Fibroblast of skin of right quadriceps (primary cell): ENCODE measurements at regions not wholly inside any gene's neighbourhood (a gene's known extent, or its start where the extent isn't known, plus 50 kb on each side); places are given as distances from the start of the nearest gene placed in this dataset.
A peak's percentile ranks its signal among the peaks of the same experiment; 100 is the strongest.
"Not testable (repeated sequence)": the region's sequence is repeated elsewhere in the genome, so short reads cannot be mapped to it uniquely, and the experiment has no call there.

Experiments
- DNase-seq: peaks from one replicate; pipeline ENCODE4 v3.0.0-alpha.2; 2013

DNA sequence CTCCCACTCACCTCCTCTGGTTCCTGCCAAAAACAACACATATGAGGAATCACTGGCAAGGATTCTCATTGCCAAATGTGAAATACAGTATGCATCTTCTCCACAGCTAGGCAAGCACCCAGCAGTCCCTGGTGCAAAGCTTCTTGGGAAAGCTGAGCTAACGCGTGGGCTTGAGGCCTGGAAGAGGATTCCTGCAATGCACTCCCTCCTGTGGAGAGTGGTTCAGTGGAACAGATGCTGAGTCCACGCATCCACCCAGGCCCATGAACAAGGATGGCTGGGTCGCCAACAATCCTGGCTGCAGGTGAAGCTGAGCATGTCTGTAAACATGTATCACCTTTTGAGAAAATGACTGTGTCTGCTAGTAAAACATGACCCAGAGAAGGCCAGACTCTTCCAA, 113.2 kb upstream of the CHST15 start:
- no peak for DNase-seq

DNA sequence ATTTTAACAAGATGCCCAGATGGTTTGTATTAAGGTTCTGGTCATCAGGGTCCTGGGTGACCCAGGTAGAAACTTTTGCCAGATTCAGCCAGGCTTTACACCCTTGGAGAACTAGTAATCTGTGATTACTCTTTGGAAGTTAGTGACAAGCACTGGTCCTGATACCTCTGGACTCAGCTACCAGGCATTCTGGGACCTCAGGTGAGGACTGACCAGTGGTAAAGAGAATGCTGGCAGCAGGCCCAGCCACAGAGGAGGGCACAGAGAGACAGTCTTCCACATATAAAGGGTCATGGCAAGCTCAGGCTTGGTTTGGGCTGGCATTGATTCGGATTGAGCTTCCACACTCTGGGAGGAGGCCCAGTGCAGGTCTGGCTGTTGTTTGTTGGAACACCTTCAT, 112.0 kb upstream of the CHST15 start:
- no peak for DNase-seq

DNA sequence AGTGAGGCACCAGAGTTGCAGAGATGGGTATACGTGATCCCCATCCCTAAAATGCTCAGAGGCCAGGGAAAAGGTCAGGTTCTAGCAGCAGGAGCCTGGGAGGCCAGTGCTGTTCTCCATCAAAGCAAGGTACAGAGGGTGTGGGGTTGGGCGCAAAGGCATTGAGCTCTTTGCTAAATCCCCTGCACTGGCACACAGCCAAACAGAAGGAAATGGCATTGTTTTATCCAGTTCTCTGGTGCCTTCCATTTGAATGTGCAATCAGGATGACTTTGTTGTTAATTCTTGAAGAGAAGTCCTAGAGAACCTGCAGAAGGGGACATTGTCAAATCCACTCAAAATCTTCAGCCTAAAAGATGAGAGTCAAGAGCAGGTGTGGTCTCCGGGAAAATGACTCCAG, 111.3 kb upstream of the CHST15 start:
- DNase-seq, result no peak

DNA sequence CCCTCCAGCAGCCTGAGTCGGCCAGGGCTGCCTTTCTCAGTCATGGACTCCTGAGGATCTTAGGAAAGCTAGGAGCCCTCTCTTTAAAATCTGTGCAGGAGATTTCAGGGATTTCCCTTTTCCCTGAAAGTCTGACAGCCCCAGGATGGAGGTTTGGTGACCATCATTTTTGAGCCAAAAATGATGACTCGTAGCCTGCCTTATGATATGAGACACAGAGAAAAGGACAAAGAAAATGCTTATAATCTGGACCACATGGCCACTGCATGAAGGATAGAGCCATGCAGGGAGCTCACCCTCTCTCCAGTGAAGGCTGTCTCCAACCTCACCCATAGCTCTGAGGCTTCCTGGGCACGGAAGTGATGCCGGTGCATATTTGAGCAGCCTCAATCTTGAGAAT, 106.6 kb upstream of the CHST15 start:
- DNase-seq, result peak; percentile 33

DNA sequence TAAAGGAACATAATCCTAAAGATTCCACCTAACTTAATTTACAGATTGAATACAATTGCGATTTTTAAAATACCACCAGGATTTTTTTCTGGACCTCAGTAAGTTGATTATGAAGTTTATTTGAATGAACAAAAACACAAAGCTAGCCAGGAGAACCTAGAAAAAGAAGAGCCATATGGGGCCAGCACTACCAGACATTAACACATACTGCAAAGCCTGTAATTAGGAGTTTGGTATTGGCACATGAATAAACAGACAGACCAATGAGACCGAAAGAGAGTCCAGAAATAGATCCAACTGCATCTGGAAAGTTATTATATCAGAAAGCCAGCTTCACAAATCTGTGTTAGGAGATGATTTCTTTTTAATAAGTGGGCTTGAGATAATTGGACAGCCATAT, 105.5 kb upstream of the CHST15 start:
- DNase-seq, result no peak

DNA sequence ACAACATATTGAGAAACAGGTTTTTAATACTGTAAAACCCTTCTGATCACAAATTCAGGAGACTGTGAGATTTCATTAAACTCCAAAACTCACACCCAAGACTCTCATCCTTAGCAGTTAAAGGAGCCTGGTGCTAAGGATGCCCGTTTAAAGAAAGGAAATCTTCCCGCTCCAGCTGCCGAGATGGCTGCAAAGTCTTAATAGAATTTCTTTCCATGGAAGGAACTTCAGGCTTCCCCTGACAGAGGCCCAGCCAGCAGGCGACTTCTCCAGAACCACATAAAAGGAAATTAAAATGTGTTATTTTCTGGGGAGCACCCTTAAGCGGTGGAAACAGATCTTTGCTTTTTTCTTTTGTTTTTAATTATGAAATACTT, 104.7 kb upstream of the CHST15 start:
- no peak for DNase-seq

DNA sequence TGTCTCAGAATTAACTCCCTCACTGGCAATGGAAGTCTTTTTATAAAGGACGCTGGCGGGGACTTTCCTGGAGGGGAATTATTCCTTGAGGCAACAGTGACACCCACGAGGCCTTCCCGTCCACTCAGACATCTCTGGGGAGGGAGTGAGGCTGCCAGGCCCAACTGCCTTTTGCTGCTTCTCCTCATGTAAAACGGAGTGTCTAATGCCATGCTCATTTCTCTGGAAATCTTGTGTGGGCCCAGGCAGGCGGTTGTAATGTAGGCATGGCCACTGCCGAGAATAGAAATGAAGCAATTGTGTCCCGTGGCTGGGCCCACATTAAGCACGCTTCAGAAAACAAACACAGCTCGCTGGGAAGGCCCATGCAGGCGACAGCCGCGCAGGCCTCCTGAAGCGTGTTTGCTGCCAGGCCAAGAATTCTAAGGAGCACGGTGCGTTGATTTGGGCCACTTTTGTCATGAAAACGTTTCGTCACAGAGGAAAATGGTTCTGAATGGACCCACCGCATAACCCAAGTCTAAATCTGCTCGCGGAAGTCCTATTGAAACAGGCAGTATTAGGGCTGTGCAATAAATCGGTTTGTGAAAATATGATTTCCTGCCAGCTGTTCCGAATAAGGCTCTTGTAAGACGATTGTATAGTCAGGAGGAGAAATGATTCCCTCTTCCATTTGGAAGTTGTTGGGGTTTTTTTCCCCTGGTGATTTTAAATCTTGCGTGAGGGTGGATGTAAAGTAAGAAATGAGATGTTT, 104.2 kb upstream of the CHST15 start:
- no peak for DNase-seq

DNA sequence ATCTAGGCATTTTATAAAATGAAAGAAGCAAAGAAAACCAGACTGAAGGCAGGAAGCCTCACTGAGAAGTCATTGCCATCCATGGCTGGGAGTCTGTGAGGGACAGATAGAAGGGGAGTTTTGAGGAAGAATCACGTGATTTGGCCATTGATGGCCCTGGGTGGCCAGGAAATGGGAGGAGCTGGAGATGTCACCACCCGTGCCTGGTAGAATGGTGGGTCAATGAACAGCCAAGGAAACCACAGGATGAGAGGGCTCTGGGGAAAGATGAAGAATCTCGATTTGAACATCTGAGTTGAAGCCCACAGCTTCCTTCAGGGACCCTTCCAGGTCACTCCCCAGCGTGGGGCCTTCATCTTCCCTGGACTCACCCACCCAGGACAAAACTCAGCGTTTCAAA, 103.3 kb upstream of the CHST15 start:
- no peak for DNase-seq

DNA sequence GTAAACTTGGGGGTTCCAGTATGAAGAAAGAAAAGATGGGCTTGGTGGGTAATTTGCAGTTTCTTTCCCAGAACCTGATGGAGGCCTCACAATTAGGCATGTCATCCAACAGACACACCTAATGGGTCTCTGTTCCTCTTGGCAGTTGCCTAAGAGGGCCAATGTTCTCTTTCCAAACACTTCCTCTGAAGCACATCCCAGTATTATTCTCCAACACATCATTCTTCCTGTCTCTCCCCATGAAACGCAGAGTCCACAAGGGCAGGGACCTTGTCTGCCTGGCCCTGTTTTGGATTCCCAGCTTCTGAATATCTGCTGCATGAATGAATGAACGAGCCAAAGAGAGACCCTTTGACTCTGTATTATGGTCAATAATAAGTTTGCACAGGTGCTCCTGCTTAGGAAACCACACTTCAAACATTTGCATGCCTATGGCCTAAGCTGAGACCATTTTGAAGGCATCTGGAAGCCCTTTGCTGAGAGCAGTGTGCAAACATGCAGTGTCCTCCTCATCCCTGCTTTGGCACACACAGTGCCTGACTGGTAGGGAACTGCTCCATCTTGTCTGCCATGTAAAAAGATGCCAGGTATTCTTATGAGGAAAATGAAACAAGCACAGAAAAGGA, 100.9 kb upstream of the CHST15 start:
- no peak for DNase-seq

DNA sequence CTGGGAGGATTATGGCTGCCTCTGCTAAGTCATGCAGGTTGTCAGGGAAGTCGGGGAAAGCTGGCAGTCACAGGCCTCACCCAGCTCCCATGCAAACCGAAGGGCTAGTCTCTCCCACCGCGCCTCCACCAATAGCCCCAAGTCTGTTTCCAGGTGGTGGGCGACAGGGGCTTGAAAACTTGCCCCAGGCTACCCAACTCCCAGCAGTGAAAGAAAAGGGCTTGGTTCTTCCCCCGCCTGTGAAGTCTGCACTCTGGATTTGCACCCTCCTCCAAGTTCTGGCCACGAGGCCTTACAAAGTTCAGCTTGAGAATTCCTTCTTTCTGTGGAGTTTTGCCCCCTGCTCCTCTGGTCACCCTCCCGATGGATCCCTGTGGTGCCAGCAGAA, 99.9 kb upstream of the CHST15 start:
- no peak for DNase-seq

DNA sequence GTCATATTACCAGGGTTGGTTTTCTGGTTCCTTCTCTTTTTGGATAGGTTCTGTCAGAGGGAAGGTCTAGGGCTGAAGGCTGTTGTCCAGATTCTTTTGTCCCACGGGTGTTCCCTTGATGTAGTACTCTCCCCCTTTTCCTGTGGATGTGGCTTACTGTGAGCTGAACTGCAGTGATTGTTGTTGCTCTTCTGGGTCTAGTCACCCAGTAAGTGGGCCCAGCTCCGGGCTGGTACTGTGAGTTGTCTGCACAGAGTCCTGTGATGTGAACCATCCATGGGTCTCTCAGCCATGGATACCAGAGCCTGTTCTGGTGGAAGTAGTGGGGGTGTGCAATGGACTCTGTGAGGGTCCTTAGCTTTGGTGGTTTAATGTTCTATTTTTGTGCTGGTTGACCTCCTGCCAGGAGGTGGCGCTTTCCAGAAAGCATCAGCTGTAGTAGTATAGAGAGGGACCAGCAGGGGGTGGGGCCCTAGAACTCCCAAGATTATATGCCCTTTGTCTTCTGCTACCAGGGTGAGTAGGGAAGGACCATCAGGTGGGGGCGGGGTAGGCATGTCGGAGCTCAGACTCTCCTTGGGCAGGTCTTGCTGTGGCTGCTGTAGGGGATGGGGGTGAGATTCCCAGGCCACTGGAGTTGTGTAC, 99.4 kb upstream of the CHST15 start:
- not testable (repeated sequence) for DNase-seq

DNA sequence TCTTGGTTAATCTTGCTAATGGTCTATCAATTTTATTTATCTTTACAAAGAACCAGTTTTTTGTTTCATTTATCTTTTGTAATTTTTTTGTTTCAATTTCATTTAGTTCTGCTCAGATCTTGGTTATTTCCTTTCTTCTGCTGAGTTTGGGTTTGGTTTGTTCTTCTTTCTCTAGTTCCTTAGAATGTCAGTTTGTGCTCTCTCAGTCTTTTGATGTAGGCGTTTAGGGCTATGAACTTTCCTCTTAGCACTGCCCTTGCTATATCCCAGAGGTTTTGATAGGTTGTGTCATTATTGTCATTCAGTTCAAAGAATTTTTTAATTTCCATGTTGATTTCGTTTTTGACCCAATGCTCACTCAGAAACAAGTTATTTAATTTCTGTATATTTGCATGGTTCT, 97.1 kb upstream of the CHST15 start:
- DNase-seq, result not testable (repeated sequence)

DNA sequence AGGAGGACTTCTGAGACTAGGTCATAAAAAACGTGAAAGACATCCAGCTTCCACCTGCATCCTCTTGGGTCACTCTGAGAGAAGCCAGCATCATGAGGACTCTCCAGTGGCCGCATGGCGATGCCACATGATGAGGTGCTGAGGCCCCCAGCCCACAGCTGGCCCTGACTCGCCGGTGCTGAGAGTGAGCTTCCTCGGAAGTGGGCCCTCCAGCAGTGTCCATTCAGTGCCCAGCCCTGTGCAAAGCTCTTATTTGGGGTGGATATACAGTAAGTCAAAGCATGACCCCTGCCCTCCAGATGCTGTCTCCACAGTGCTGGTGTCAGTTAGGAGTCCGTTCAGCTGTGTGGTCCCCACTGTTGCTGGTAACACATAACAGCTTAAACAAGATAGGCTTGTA, 93.6 kb upstream of the CHST15 start:
- DNase-seq, result no peak

DNA sequence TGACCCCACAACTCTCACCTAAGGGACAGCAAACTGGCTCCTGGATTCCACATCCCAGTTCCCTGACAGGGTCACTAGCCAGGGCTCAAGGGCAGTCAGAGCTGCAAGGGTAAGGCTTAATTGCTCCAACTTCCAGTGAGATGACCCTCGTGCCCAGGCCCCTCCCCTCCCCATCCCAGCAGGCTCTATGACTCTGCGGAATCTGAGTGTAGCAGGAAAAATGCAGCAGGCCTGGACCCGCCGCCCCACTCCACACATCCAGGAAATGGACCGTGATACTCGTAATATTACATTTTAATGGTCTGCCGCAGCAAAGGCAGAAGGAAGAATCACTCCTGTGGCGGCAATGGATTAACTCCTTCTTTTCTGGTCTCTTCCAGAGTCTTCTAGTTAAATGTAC, 91.7 kb upstream of the CHST15 start:
- no peak for DNase-seq

DNA sequence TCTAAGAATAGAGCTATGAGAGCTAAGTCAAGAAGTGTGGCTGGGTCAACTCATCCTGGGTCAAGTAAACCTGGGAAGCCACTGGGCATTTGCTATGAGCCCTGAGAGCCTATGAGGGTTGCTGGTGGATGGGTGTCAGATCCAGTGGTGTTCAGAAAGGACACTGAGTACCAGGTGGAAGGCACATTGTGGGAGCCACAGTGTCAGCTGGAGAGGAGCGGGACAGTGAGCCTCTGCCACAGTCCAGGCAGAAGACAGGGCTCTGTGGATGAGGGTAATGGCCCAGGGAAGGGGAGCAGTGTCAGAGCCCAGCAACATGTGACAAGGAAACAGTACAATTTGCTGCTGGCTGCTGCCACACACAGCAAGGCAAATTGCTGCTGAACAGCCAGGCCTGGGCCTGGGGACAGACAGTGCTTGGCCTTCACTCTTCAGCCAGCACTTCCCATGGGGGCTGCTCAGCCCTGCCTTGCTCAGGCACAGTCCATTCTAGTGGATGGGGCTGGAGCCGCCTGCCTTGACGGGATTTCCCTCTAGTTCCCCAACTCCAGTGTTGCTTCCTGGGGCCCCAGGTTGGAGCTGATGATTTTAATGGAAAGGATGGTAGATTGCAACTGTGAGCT, 90.9 kb upstream of the CHST15 start:
- DNase-seq, result no peak

DNA sequence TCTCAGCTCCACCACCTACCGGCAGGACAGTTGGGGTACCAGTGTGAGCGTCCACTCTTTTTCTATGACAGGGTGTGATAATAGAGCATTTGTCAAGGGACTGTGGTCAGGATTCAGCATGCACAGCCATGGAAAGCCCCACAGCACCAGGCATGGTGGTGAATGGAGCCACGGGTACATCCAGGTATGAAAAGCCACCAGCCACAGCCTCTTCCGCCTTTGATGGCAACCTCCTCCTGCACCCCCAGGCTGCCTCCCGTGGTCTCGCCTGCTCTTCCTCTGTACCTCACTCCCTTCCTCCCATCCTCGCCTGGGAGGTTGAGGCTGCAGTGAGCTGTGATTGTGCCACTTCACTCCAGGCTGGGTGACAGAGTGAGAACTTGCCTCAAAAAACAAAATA, 90.2 kb upstream of the CHST15 start:
- no peak for DNase-seq

DNA sequence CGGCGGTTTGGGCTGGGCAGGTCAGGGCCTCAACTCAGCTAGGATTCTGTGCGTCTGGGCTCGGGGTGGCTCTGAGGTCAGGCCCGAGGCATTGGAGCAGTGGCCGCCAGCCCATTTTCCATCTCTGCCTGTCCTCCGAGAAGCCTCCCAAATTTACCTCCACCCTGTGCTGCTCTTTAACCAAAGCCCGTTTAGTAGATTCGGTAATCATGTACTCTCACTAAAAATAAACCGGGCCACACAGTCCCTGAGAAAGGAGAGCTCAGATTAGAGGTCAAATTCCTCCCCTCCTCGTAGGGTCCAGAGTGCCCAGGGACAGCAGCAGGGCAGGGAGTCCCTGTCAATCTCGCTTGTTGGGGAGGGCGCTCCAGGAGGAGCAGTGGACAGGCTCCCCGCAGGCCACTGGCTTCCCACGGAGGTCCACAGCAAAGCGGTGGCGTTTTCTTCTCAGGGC, 88.7 kb upstream of the CHST15 start:
- DNase-seq, result no peak

DNA sequence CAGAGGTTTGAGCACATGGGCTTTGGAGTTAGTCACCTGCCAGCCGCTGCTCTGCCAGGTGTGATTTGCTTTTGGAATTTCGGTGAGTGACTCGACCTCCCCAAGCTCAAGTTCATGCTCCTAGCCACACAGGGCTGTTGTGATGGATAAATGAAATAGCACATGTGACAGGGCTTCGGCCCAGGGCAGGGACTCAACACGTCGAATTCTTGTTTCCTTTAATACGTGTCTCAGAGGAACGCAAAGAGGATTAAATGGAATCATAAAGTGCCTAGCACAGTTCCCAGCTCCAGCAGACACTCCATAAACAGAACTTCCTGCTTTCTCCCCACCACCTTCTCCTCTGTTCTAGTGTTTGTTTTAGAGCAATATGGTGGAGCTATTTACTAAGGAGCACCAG, 88.3 kb upstream of the CHST15 start:
- DNase-seq, result no peak

DNA sequence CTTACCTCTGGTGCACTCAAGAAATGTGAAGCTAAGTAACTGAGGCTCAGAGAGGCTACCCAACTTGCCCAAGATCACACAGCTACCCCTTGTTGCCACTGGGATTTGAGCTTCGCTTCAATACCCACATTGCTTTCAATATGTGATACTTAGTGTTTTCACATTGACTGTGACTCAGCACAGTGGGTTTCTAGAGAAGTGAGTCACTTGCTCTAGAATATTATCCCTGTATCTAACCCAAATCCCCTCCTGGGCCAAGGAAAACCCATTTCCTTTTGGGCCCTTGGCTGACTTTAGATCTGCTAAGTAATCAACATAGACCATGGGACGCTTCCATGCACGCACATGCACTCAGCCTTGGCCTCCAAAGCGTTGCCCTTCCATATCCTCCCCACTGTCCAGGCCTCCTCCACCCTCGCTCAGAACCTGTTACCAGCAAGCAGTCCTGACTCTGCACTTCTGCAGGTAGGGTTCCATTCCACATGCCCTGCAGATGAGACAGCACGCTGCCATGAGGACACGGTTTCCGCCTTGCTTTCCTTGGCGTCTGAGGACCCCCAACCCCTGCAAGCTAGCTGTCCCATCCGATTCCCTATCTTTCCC, 87.7 kb upstream of the CHST15 start:
- peak; percentile 48 for DNase-seq

DNA sequence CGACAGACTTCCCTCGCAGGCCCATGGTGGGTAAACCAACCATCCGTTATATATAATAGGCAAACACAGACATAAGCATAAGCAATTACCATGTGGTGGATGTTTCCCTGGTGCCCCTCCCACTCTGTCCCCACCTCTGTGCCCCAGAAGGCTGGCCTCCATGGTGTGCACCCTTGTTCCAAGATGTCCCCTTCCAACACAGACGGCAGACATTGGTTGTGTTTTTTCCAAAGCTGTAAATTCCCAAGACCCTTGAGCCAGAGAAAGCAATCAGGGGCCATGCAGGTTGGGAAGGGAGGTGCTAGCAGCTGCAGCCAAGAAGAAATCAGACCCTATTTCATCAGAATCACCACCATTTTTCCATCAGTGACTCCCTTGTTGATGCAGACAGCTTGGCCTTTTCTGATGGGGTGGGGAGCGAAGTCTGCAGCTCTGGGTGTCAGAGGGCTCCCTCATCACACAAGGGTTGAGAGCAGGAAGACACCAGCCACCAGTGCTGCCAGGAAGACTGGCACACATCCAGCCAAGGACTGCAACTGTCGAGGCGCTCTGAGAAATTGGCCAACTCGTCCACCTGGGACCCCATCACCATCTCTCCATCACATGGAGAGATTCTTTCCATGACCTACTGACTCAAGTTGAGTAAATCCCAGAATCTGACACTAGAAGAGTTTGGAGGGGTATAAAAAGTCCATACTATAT, 86.8 kb upstream of the CHST15 start:
- DNase-seq, result no peak

DNA sequence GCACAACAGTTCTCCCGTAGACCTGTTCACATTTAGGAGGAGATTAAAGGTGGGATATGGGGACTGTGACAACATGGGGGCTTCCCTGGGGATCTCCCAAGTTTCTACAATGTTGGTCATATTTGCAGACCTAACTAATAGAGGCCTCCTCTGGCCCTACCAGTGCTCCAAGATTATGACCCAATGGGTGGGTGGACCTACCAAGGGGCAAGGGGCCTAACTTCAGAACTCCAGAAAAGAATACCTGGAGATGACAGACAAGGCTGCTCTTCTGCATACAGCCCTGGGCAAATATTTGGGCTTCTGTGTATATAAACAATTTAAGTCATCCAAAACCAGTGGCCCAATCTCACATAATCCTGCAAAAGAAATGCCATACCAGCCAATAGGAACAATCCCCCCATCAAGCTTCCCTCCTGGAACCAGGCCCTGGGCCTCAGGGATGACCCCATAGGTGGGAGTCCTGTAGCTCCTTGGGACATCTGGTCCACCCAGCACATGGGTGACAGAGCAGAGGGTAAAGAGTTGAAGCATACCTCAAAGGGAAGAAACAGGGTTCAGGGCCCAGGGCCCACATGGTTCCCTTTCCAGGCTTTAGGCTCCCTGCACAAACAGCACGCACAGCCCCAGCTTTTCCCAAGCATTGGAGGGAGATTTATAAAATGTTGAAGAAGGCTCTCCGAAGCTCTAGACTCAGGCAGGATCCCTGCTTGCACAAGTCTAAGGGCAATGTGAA, 86.1 kb upstream of the CHST15 start:
- DNase-seq, result no peak

DNA sequence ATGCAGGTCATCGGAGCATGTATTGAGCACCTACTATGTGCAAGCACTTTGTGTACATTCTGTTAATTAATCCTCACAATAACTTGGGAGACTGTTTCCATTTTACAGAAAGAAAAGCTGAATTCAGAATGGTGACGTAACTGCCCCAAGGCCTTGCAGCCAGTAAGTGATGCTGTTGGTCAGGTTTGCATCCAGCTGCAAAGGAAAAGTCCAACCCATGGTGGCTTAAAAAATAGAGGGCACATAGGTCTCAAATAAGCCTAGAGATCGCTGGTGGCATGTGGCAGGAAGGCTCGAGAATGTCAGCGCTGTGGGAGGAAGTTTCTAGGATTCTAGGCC, 83.8 kb upstream of the CHST15 start:
- DNase-seq, result no peak
